ENCODE measurements at regions not wholly inside any gene's neighbourhood (a gene's known extent, or its start where the extent isn't known, plus 50 kb on each side); places are given as distances from the start of the nearest gene placed in this dataset.

- TF ChIP-seq POLR2A (IDR thresholded peaks at IDR 0.05) (no peak), POLR2AphosphoS5 (IDR thresholded peaks at IDR 0.05) (no peak), CTCF (IDR thresholded peaks at IDR 0.05) (no peak), EP300 (IDR thresholded peaks at IDR 0.05) (no peak)
These were observed 300.3 kb downstream of the BTG1 start for GRCh38 chr12:91845365-91845764.

Data from sigmoid colon (tissue), 4 donors.